ENCODE measurements at regions not wholly inside any gene's neighbourhood (a gene's known extent, or its start where the extent isn't known, plus 50 kb on each side); places are given as distances from the start of the nearest gene placed in this dataset.

GRCh38 chr3:71991681-71992080 lies 206.7 kb upstream of the PROK2 start:
- ChIA-PET POLR2A (ENCODE audit: unreplicated experiment) (no interaction called here), CTCF (no interaction called here)
- H3K4me2 ChIP-seq (ENCODE audit: low read depth, low read length), result no peak overlapping the region
- no peaks in the 10 kb centered on the region for H3K36me3 ChIP-seq (ENCODE audit: control insufficient read depth, insufficient read depth, low read length)
- no peak for TF ChIP-seq USF2 (IDR thresholded peaks at IDR 0.05; ENCODE audit: low read depth, low read length)
- intact Hi-C loops (cut with micrococcal nuclease) (no loop called here), in situ Hi-C loops (cut with MboI; ENCODE audit: low sequenced_read_pairs) (no loop called here), dilution Hi-C loops (cut with HindIII; ENCODE audit: low sequenced_read_pairs, unreplicated experiment) (no loop called here)
- no peaks in the 10 kb centered on the region for H3K4me1 ChIP-seq (ENCODE audit: control insufficient read depth, insufficient read depth, low read length)
- H4K91ac ChIP-seq (ENCODE audit: insufficient read depth, low read depth, low read length), result no peak overlapping the region
- no peaks in the 10 kb centered on the region for H3K27me3 ChIP-seq (ENCODE audit: control insufficient read depth, insufficient read depth, low read length)
- H2BK20ac ChIP-seq (ENCODE audit: low read depth, low read length), result no peak overlapping the region
- H3K9me3 ChIP-seq (ENCODE audit: control insufficient read depth, insufficient read depth, low read length), result no peaks in the 10 kb centered on the region
- DNase-seq (no peak), ATAC-seq (ENCODE audit: low read depth) (no peak)
- no peak overlapping the region for H3K9ac ChIP-seq (ENCODE audit: low read depth, low read length)
- BruUV-seq (replicated peaks), result no TSS peak
- no peak overlapping the region for H2BK120ac ChIP-seq (ENCODE audit: low read depth, low read length)
- no peaks in the 10 kb centered on the region for H4K20me1 ChIP-seq (ENCODE audit: insufficient read depth, low read length)
- WGBS, 2 experiments (ENCODE audit: extremely low coverage in 2 of 2, insufficient read length in 1 of 2), result 100% methylated on average over 1 of the region's 2 CpGs; no CpG with 5 or more reads in 1 of the 2 experiments
- no peak overlapping the region for H3K27ac ChIP-seq (ENCODE audit: insufficient read depth, low read length)
- H3K14ac ChIP-seq (replicated peaks; ENCODE audit: low read depth, low read length), result no peak overlapping the region
- H3K79me1 ChIP-seq (ENCODE audit: low read depth in 1 of 2, low read length in 2 of 2), result no peaks in the 10 kb centered on the region
- no peak overlapping the region for H2BK5ac ChIP-seq (ENCODE audit: low read depth, low read length, poor library complexity, severe bottlenecking)
- H3K9me1 ChIP-seq (ENCODE audit: insufficient read depth, low read length), result no peaks in the 10 kb centered on the region
- H2AK9ac ChIP-seq (replicated peaks; ENCODE audit: low read depth, low read length, poor library complexity), result no peak overlapping the region
- H2AFZ ChIP-seq (replicated peaks; ENCODE audit: low read length, poor library complexity), result no peak overlapping the region
- H3K4ac ChIP-seq (ENCODE audit: low read depth, low read length), result no peak overlapping the region
- no peak overlapping the region for H3K4me3 ChIP-seq (ENCODE audit: insufficient read depth, low read depth, low read length)
- no peak overlapping the region for H3K23ac ChIP-seq (ENCODE audit: low read depth, low read length)
- H4K5ac ChIP-seq (ENCODE audit: low read depth, low read length), result no peak overlapping the region
- H2BK15ac ChIP-seq (ENCODE audit: low read depth, low read length), result no peak overlapping the region
- no peak overlapping the region for H2AK5ac ChIP-seq (ENCODE audit: low read depth, low read length)
- no peak overlapping the region for H3K18ac ChIP-seq (ENCODE audit: low read depth, low read length)
- no peak overlapping the region for H4K8ac ChIP-seq (ENCODE audit: low read depth in 2 of 2, low read length in 2 of 2)
- H3K56ac ChIP-seq (ENCODE audit: extremely low read depth, insufficient read depth, low read length), result no peak overlapping the region

Measured in IMR-90 (cell line).